ENCODE measurements at regions not wholly inside any gene's neighbourhood (a gene's known extent, or its start where the extent isn't known, plus 50 kb on each side); places are given as distances from the start of the nearest gene placed in this dataset.

DNA sequence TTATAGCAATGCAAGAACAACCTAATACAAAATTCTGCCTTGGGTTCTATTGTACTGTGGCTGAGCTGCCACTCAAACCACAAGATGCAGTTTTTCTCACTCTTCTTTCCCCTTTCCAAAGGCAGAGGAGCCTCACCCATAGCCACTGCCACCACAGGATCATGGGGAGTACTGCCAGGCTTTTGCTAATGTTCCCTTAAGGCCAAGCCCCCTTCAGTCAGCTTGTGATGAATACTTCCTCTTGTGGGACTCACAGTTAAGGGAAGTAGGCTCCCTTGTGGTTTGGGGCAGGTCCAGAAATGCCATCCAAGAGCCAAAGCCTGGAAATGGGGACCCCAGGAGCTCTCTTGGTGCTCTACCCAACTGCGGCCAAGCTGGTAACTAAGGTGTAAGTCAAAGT lies 258.7 kb downstream of the SPATA31D1 start:
- ATAC-seq (no peak), DNase-seq (peak in 1 of 3 donors; percentile 23)
- H3K9me3 ChIP-seq = no peaks in the 10 kb centered on the region
- intact Hi-C loops (cut with DNase I, micrococcal nuclease) = no loop called here
- TF ChIP-seq, protein P1, sequence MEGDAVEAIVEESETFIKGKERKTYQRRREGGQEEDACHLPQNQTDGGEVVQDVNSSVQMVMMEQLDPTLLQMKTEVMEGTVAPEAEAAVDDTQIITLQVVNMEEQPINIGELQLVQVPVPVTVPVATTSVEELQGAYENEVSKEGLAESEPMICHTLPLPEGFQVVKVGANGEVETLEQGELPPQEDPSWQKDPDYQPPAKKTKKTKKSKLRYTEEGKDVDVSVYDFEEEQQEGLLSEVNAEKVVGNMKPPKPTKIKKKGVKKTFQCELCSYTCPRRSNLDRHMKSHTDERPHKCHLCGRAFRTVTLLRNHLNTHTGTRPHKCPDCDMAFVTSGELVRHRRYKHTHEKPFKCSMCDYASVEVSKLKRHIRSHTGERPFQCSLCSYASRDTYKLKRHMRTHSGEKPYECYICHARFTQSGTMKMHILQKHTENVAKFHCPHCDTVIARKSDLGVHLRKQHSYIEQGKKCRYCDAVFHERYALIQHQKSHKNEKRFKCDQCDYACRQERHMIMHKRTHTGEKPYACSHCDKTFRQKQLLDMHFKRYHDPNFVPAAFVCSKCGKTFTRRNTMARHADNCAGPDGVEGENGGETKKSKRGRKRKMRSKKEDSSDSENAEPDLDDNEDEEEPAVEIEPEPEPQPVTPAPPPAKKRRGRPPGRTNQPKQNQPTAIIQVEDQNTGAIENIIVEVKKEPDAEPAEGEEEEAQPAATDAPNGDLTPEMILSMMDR (IDR thresholded peaks at IDR 0.05) = no peak
- no peaks in the 10 kb centered on the region for H3K4me1 ChIP-seq (ENCODE audit: low read depth)
- no peaks in the 10 kb centered on the region for H3K36me3 ChIP-seq (ENCODE audit: low read depth)
- H3K4me3 ChIP-seq = no peak overlapping the region

DNA sequence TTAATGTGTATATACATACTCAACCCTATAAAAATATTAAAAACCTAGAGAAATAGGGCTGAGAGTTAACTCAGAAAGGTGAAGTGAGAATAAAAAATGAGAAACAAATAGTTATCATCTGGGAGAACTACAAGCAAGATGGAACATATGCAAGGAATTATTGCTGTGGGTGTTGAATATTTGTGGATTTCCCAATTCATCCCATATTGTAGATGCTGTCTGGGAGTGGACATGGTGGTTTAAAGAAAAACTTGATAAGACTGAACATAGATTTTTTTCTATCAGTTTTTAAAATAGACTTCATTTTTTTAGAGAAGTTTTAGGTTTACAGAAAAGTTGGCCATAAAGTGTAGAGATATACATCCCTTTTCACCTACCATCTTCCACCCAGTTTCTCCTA lies 263.5 kb downstream of the SPATA31D1 start:
- H3K4me1 ChIP-seq (ENCODE audit: low read depth) = no peaks in the 10 kb centered on the region
- DNase-seq (no peak), ATAC-seq (no peak)
- intact Hi-C loops (cut with DNase I, micrococcal nuclease) = no loop called here
- no peaks in the 10 kb centered on the region for H3K36me3 ChIP-seq (ENCODE audit: low read depth)
- no peaks in the 10 kb centered on the region for H3K9me3 ChIP-seq
- TF ChIP-seq, protein P1 (IDR thresholded peaks at IDR 0.05) = no peak
- H3K4me3 ChIP-seq = no peak overlapping the region

DNA sequence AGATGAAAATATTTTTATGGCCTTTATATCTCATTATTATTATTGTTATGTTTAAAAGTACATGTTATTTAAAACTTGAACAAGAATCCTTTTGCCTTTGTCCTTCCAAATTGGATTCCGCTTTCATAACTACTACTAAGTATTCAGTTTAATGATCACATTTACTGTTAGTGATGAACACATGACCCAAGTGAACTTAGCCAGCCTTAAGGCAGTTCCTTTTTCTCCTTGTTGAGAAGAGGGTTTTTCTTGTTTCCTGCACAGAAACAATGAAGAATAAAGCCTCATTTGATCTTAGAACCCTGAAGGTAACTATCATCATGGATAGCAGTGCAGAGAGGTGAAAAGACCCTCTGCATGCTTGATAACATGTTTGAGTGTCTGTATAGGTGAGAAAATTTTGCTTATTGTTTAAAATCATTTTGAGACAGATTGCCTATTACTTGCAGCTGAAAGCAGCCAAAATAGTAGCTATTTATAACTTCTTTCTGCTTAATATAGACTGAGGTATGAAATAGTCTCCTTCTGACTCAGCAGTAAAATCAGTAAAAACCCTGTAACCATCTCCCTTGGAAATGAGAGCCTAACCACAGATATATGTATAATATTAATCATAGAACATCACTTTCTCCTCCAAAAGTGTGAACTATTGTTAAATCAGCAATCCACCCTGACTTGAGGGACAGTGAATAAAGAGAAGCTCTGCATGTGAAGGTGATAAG lies 266.2 kb downstream of the SPATA31D1 start:
- Histone ChIP-seq H3K36me3 (ENCODE audit: low read depth) (no peaks in the 10 kb centered on the region), H3K4me1 (ENCODE audit: low read depth) (no peaks in the 10 kb centered on the region), H3K9me3 (no peaks in the 10 kb centered on the region), H3K4me3 (no peak overlapping the region)
- TF ChIP-seq, protein P1 (IDR thresholded peaks at IDR 0.05) = no peak
- intact Hi-C loops (cut with DNase I, micrococcal nuclease) = no loop called here
- no peak for DNase-seq
- ATAC-seq = no peak

DNA sequence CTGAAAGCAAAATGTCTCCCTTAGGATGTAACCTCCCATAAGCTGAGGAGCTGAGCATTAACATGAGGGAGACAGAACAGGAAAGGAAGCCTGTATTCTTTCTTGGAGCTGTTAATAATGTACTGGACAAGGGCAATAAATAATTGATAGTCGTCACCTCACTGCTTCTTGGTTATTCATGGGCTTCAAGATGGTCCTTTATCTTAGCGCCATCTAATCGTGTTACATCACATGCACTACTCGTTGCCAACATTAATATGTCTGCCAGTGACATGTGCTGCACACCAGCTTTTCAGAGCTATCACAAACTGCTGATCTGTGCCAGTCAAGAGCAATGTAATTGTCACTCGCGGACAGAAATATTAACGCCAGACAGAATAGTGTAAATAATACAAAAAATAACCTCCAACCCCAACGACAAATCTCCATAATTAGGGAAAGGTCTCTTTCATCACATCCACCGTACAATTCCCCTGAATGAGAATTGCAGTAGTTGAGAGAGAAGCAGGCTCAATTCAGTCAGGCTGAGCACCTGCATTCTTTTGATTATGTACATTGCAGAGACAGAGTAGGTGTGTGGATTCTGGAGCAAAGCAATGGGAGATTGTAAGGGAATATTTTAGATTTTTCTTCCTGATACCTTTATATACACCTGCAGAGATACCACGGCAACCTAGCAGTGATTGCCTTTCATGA lies 267.1 kb downstream of the SPATA31D1 start:
- Histone ChIP-seq H3K4me3 (no peak overlapping the region), H3K36me3 (ENCODE audit: low read depth) (no peaks in the 10 kb centered on the region), H3K4me1 (ENCODE audit: low read depth) (no peaks in the 10 kb centered on the region), H3K9me3 (no peaks in the 10 kb centered on the region)
- DNase-seq (no peak), ATAC-seq (no peak)
- TF ChIP-seq, protein P1 (IDR thresholded peaks at IDR 0.05) = no peak
- intact Hi-C loops (cut with DNase I, micrococcal nuclease) = no loop called here

DNA sequence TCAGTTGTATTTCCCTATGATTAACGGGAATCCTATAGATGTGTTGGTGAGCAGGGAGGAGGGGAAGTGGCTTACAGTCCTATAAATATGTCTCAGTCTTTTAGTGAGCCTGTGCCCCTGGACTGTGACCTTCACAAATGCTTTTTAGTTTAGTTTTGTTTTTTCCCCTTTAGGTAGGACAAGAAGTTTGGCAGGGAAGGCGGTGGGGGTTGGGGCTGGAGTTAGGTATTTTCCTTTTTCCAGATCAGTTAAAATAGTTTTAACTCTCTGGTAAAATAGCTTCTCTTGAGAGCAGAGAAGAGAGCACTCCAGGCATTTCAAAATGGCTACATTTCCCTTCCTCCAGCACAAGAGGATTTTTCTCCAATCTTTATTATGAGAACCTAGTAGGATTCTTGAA lies 272.1 kb downstream of the SPATA31D1 start:
- intact Hi-C loops (cut with DNase I, micrococcal nuclease) = no loop called here
- Histone ChIP-seq H3K36me3 (ENCODE audit: low read depth) (no peaks in the 10 kb centered on the region), H3K4me1 (ENCODE audit: low read depth) (no peaks in the 10 kb centered on the region), H3K9me3 (no peaks in the 10 kb centered on the region), H3K4me3 (no peak overlapping the region)
- DNase-seq = no peak
- no peak for ATAC-seq
- TF ChIP-seq, protein P1 (IDR thresholded peaks at IDR 0.05) = no peak
